Activated T-helper 1 cell treated with anti-CD3 and anti-CD28 coated beads, Interleukin-12 subunit alpha, Interleukin-12 subunit beta, Interleukin-2, Interleukin-4 antibody, amounts not matched to agents 30 ng/mL and 10 ng/mL and 1 ng/mL, durations not matched to agents 14 hours and 24 hours and 36 hours (primary cell): ENCODE measurements at regions not wholly inside any gene's neighbourhood (a gene's known extent, or its start where the extent isn't known, plus 50 kb on each side); places are given as distances from the start of the nearest gene placed in this dataset.

Experiments used
- DNase-seq: peaks from one replicate; pipeline ENCODE4 v3.0.0; 2021; ENCODE audit warnings: low spot score
- H3K27ac Mint-ChIP-seq: one replicate; pipeline ENCODE4 v1.8.0; 2021; ENCODE audit warnings: mild to moderate bottlenecking, mixed read lengths
- H3K27me3 Mint-ChIP-seq: one replicate; pipeline ENCODE4 v1.8.0; 2022; ENCODE audit warnings: mild to moderate bottlenecking, moderate library complexity, mixed read lengths; ENCODE audit not compliant: insufficient read depth
- H3K36me3 Mint-ChIP-seq: one replicate; pipeline ENCODE4 v1.8.0; 2021; ENCODE audit warnings: low read depth, mixed read lengths
- H3K4me1 Mint-ChIP-seq: one replicate; pipeline ENCODE4 v1.8.0; 2021; ENCODE audit warnings: low read depth, mixed read lengths
- H3K4me3 Mint-ChIP-seq: one replicate; pipeline ENCODE4 v1.8.0; 2021; ENCODE audit warnings: mild to moderate bottlenecking, moderate library complexity, mixed read lengths
- H3K9me3 Mint-ChIP-seq: one replicate; pipeline ENCODE4 v1.8.0; 2021; ENCODE audit warnings: mixed read lengths
- intact Hi-C: fragments of 100-400 bp; cut with micrococcal nuclease; formaldehyde crosslinking; loops from one replicate; pipeline ENCODE4 v1.15.1; 2024

DNA sequence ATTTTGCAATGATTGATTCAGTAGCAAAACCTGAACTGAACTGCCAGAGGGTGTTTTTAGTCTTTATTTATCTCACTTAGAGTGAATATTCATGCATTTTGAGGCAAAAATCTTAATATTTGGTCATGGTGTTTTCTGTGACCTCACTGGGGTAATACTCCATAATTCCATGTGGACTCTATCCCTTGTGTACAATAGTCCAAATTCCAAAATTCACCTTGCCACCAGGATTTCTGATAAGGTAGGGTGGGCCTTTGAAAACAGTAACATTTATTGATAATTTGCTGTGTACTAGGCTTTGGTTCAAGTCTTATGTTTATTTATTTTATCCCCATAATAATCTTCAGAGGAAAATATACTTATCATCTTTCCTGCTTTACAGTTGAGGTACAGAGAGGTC is 68.4 kb upstream of the PDE5A start:
- H3K36me3 Mint-ChIP-seq = no peaks in the 10 kb centered on the region

DNA sequence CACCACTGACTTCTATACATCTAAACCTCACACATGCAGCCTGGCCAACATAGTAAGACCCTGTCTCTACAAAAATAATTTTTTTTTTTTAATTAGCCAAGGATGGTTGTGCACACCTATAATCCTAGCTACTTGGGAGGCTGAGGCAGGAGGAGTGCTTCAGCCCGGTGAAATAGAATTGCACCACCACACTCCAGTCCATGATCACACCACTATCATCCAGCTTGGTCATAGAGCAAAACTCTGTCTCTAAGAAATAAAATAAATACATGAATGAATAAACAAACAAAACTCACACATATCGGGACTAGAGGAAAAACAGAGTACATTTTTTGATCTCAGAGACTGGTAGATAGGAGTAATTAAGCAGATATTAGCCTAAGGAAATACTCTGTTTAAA is 66.6 kb upstream of the PDE5A start:
- no peaks in the 10 kb centered on the region for H3K4me1 Mint-ChIP-seq

More for the DNA sequence above, 68.4 kb upstream of the PDE5A start:
- no peak for DNase-seq
- intact Hi-C loops = no loop called here
- Mint-ChIP-seq H3K4me1 (no peaks in the 10 kb centered on the region), H3K27me3 (no peaks in the 10 kb centered on the region), H3K4me3 (no peak overlapping the region), H3K27ac (no peak overlapping the region), H3K9me3 (no peaks in the 10 kb centered on the region)

DNA sequence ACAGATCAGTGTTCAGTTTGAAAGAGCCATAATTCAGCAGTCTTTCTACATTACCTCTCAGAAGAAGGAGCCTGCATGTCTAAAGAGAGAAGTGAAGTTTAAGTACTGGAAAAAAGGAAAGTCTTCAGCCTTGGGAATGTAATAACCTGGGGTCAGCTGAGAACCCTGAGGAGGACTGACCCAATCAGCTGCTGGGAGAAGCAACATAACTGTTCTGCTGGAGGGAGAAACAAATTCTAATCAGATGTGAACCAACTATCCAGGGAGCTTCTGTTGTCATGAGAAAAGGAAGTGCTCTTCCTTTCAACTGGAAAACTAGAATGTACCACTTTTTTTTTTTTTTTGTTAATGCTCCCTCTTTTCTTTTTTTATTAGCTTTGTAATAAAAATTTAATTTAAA is 64.5 kb upstream of the PDE5A start:
- H3K27me3 Mint-ChIP-seq = peaks cover 2% of the 10 kb centered on the region
- no peak overlapping the region for H3K27ac Mint-ChIP-seq
- no peaks in the 10 kb centered on the region for H3K36me3 Mint-ChIP-seq
- H3K9me3 Mint-ChIP-seq = peaks cover 10% of the 10 kb centered on the region
- intact Hi-C loops = no loop called here
- H3K4me3 Mint-ChIP-seq = no peak overlapping the region
- no peak for DNase-seq
- H3K4me1 Mint-ChIP-seq = no peaks in the 10 kb centered on the region

More for the DNA sequence above, 66.6 kb upstream of the PDE5A start:
- no peak for DNase-seq
- no peak overlapping the region for H3K27ac Mint-ChIP-seq
- peaks cover 2% of the 10 kb centered on the region for H3K27me3 Mint-ChIP-seq
- no peaks in the 10 kb centered on the region for H3K36me3 Mint-ChIP-seq
- H3K4me3 Mint-ChIP-seq = no peak overlapping the region
- H3K9me3 Mint-ChIP-seq = peaks cover 10% of the 10 kb centered on the region
- intact Hi-C loops = no loop called here

DNA sequence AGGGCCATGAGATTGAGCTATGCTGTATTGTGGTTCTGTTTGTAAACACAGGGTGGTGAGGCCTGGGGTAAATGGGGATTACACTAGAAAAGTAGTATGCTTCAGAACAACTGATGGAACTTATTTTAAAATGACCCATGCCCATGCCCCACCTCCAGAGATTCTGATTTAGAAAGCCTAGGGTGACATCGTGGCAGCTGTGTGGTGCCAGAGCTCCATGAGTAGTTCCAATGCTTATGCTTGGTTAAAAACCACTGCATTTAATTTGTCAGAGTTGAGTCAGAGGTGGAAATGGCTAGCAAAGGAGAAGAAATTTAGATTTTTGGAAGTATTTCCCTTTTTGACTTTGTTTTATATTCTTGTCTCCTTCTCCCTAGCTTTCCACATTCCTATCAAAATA is 63.4 kb upstream of the PDE5A start:
- Mint-ChIP-seq H3K27me3 (peaks cover 2% of the 10 kb centered on the region), H3K27ac (no peak overlapping the region), H3K4me1 (no peaks in the 10 kb centered on the region), H3K4me3 (no peak overlapping the region), H3K9me3 (peaks cover 10% of the 10 kb centered on the region), H3K36me3 (no peaks in the 10 kb centered on the region)
- DNase-seq = no peak
- intact Hi-C loops = no loop called here

DNA sequence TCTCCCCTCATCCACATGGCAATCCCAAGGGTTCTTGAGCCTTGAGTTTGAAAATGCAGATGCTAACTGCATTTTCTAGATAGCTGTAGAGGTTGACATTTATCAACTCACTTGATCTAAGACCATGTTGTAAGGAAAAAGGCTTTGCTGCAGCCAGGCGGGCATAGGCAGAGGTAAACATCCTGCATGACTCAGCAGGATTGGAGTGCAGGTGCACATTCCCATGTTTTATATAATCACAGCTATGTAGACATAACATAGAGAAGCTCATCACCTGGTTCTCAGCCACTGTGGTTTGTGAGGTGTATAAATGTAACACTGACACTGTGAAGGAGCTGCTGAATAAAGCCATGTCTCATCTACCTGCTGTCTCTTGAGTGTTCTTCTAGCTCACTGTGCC is 62.3 kb upstream of the PDE5A start:
- Mint-ChIP-seq H3K9me3 (peaks cover 10% of the 10 kb centered on the region), H3K4me3 (no peak overlapping the region), H3K36me3 (no peaks in the 10 kb centered on the region), H3K27me3 (peaks cover 2% of the 10 kb centered on the region), H3K4me1 (no peaks in the 10 kb centered on the region), H3K27ac (no peak overlapping the region)
- intact Hi-C loops = no loop called here
- DNase-seq = no peak

DNA sequence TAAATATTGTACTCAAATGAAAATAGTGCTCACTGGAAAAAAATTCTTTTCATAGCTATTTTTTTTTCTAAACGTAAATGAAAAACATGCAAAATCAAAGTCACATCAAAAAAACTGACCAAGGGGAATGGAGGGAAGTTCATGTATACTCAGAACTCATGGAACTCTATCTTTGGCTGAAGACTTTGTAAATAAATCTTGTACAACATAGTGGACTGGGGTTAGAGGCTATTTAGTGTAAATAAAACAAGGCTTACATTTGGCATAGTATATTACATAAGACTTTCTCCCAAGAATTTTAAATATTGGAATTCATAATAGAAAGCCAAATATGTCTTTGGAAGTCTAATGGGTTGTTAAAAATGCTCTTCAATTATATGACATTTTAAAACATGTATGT is 59.8 kb upstream of the PDE5A start:
- H3K4me1 Mint-ChIP-seq = no peaks in the 10 kb centered on the region
- H3K27me3 Mint-ChIP-seq = peaks cover 2% of the 10 kb centered on the region
- intact Hi-C loops = no loop called here
- no peak overlapping the region for H3K4me3 Mint-ChIP-seq
- no peaks in the 10 kb centered on the region for H3K36me3 Mint-ChIP-seq
- H3K27ac Mint-ChIP-seq = no peak overlapping the region
- no peak for DNase-seq
- peaks cover 10% of the 10 kb centered on the region for H3K9me3 Mint-ChIP-seq

DNA sequence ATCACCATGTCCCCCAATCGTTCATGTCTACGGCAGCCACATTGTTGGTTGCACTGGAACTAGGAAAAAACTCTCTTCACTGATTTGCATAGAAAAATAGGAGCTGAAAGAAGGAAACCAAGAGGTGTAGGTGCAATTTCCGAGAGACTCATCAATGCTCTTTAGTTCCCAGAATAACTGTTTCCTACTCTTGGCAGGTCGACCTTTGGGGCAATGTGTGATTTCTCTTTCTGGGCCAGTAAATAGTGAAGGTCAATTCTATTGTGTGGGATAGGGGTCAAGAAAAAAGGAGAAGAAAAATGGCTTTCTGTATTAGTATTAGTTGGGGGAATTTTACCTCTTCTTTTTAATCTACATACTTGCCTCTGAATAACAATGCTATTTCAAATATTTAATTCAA is 55.9 kb upstream of the PDE5A start:
- no peak overlapping the region for H3K27ac Mint-ChIP-seq
- DNase-seq = no peak
- peaks cover 5% of the 10 kb centered on the region for H3K27me3 Mint-ChIP-seq
- intact Hi-C loops = no loop called here
- no peaks in the 10 kb centered on the region for H3K36me3 Mint-ChIP-seq
- no peak overlapping the region for H3K4me3 Mint-ChIP-seq
- no peaks in the 10 kb centered on the region for H3K4me1 Mint-ChIP-seq
- no peaks in the 10 kb centered on the region for H3K9me3 Mint-ChIP-seq

DNA sequence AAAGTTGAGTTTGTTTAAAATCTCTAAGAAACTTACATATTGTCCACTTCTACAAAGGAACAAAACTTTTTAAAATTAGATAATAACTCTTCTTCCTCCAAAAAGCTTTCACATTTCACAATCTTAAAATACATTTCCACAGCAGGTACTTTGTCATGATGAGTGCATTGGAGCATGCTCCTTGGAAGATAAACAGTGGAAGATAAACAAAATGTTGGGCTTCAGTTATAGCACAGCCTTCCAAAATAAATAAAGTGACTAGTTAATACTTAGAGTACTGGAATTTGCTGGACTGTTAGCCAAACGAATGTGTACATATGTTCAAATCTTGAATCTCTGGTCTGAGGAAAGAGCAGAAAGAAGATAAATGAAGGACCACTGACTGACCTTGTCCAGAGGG is 54.9 kb upstream of the PDE5A start:
- Mint-ChIP-seq H3K36me3 (no peaks in the 10 kb centered on the region), H3K27me3 (peaks cover 5% of the 10 kb centered on the region), H3K27ac (no peak overlapping the region), H3K4me1 (no peaks in the 10 kb centered on the region), H3K4me3 (no peak overlapping the region), H3K9me3 (no peaks in the 10 kb centered on the region)
- no peak for DNase-seq
- intact Hi-C loops = no loop called here

DNA sequence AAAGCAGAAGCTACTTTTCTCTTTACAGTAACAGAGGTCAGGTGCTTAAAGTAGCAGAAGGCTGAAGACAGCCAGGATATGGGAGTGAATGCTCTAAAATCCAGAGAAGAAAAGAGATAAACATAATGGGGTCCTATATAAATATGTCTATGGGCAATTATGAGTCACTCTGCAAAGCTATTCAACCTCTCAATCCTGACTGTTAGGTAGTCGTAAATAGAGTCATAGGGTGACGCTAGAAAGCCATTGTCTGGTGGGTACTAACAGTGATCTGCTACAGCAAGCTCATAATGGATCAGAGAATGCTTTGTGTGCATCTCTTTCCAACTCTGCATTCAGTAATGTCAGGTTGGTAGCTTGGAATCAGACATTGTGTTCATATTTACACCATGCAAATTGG is 53.5 kb upstream of the PDE5A start:
- H3K4me1 Mint-ChIP-seq = no peaks in the 10 kb centered on the region
- DNase-seq = no peak
- no peaks in the 10 kb centered on the region for H3K36me3 Mint-ChIP-seq
- no peak overlapping the region for H3K4me3 Mint-ChIP-seq
- H3K27me3 Mint-ChIP-seq = peaks cover 5% of the 10 kb centered on the region
- intact Hi-C loops = no loop called here
- H3K9me3 Mint-ChIP-seq = no peaks in the 10 kb centered on the region
- no peak overlapping the region for H3K27ac Mint-ChIP-seq

DNA sequence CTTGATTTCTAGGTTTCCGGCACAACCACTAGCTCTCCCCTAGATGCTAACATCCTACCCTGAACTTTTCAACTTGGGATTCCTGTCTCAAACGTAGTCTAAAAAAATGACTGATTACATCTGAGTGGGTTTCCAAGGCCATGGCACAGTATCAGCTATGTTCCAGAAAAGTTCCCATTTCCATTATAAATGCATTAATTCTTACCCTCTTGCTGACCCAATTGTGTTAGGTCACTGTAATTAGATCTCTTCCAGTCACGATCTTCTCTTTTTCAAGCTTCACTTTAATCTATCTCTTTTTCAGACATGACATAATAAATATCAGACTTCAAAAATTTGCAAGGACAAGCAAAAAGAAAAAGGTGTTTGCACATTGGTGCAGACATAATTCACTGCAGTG is 50.6 kb upstream of the PDE5A start:
- Mint-ChIP-seq H3K27ac (no peak overlapping the region), H3K4me3 (no peak overlapping the region), H3K9me3 (no peaks in the 10 kb centered on the region), H3K4me1 (no peaks in the 10 kb centered on the region), H3K27me3 (peaks cover 5% of the 10 kb centered on the region), H3K36me3 (no peaks in the 10 kb centered on the region)
- intact Hi-C loops = no loop called here
- DNase-seq = no peak

DNA sequence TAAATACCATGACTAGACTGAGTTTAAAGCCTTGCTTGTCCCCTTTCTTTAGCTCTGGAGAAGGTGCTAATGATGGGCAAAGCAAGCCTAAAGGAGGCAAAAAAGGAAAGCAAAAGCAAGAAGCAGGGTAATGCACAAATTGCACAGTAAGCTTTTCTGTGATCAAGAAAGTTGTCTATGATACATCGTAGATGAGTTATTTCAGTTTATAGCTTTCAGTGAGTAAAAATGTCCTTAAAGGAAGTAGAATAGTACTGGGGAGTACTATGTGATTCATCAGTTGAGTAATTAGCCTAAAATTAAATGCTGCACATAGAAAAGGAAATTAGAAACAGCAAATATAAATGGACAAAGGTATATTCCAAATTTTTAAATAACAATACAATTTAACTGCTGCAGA is 50.2 kb upstream of the PDE5A start:
- H3K4me3 Mint-ChIP-seq = no peak overlapping the region
- H3K36me3 Mint-ChIP-seq = no peaks in the 10 kb centered on the region
- H3K9me3 Mint-ChIP-seq = no peaks in the 10 kb centered on the region
- peaks cover 5% of the 10 kb centered on the region for H3K27me3 Mint-ChIP-seq
- intact Hi-C loops = no loop called here
- DNase-seq = no peak
- no peak overlapping the region for H3K27ac Mint-ChIP-seq
- H3K4me1 Mint-ChIP-seq = no peaks in the 10 kb centered on the region
